Nephron progenitor cell (in vitro differentiated cells): ENCODE measurements at regions not wholly inside any gene's neighbourhood (a gene's known extent, or its start where the extent isn't known, plus 50 kb on each side); places are given as distances from the start of the nearest gene placed in this dataset.

Source experiments
- DNase-seq: peaks from one replicate; pipeline ENCODE4 v3.0.0; 2021
- H3K27ac Mint-ChIP-seq: 2 replicates; pipeline ENCODE4 v1.8.0; 2021; ENCODE audit warnings: mild to moderate bottlenecking, moderate library complexity, mixed read lengths
- H3K27me3 Mint-ChIP-seq: 2 replicates; pipeline ENCODE4 v1.8.0; 2021; ENCODE audit warnings: mild to moderate bottlenecking, low read depth, mixed read lengths; ENCODE audit not compliant: poor library complexity
- H3K36me3 Mint-ChIP-seq: 2 replicates; pipeline ENCODE4 v1.8.0; 2021; ENCODE audit warnings: low read depth, mixed read lengths
- H3K4me1 Mint-ChIP-seq: 2 replicates; pipeline ENCODE4 v1.8.0; 2021; ENCODE audit warnings: mixed read lengths
- H3K4me3 Mint-ChIP-seq: 2 replicates; pipeline ENCODE4 v1.8.0; 2021; ENCODE audit warnings: mild to moderate bottlenecking, moderate library complexity, mixed read lengths
- H3K9me3 Mint-ChIP-seq: 2 replicates; pipeline ENCODE4 v1.8.0; 2021; ENCODE audit warnings: mild to moderate bottlenecking, moderate library complexity, mixed read lengths
- CTCF ChIP-seq: fragments of 200-600 bp; sonication (generic); IDR thresholded peaks from 2 replicates; pipeline ENCODE4 v1.5.0; 2021; ENCODE audit warnings: antibody characterized with exemption

- DNase-seq, result no peak
- Mint-ChIP-seq H3K4me1 (no peaks in the 10 kb centered on the region), H3K27ac (no peak overlapping the region)
Observed at GRCh38 chr5:84568171-84568570, 183.5 kb upstream of the EDIL3 start.

GRCh38 chr5:84565866-84566265 is 181.2 kb upstream of the EDIL3 start:
- Mint-ChIP-seq H3K27me3 (peaks cover 3% of the 10 kb centered on the region), H3K4me3 (no peak overlapping the region), H3K4me1 (no peaks in the 10 kb centered on the region), H3K27ac (no peak overlapping the region), H3K9me3 (no peaks in the 10 kb centered on the region), H3K36me3 (no peaks in the 10 kb centered on the region)
- no peak for TF ChIP-seq CTCF
- no peak for DNase-seq

More at GRCh38 chr5:84568171-84568570, 183.5 kb upstream of the EDIL3 start:
- H3K27me3 Mint-ChIP-seq, result peaks cover 3% of the 10 kb centered on the region
- no peak overlapping the region for H3K4me3 Mint-ChIP-seq
- no peaks in the 10 kb centered on the region for H3K36me3 Mint-ChIP-seq
- H3K9me3 Mint-ChIP-seq, result no peaks in the 10 kb centered on the region
- no peak for TF ChIP-seq CTCF

- peaks cover 3% of the 10 kb centered on the region for H3K27me3 Mint-ChIP-seq
- DNase-seq, result no peak
- TF ChIP-seq CTCF, result no peak
- H3K36me3 Mint-ChIP-seq, result no peaks in the 10 kb centered on the region
- H3K4me1 Mint-ChIP-seq, result no peaks in the 10 kb centered on the region
- H3K9me3 Mint-ChIP-seq, result no peaks in the 10 kb centered on the region
- no peak overlapping the region for H3K27ac Mint-ChIP-seq
- H3K4me3 Mint-ChIP-seq, result no peak overlapping the region
Observed at GRCh38 chr5:84564321-84565075, 179.8 kb upstream of the EDIL3 start.

- Mint-ChIP-seq H3K4me3 (no peak overlapping the region), H3K27me3 (no peaks in the 10 kb centered on the region), H3K36me3 (no peaks in the 10 kb centered on the region), H3K27ac (no peak overlapping the region), H3K9me3 (no peaks in the 10 kb centered on the region), H3K4me1 (no peaks in the 10 kb centered on the region)
- no peak for DNase-seq
- no peak for TF ChIP-seq CTCF
Observed at GRCh38 chr5:84550222-84550621, 165.5 kb upstream of the EDIL3 start.

GRCh38 chr5:84549054-84549453 is 164.4 kb upstream of the EDIL3 start:
- no peak for DNase-seq
- no peaks in the 10 kb centered on the region for H3K9me3 Mint-ChIP-seq
- H3K27ac Mint-ChIP-seq, result no peak overlapping the region
- no peaks in the 10 kb centered on the region for H3K36me3 Mint-ChIP-seq
- no peaks in the 10 kb centered on the region for H3K4me1 Mint-ChIP-seq
- no peak for TF ChIP-seq CTCF
- H3K27me3 Mint-ChIP-seq, result no peaks in the 10 kb centered on the region
- no peak overlapping the region for H3K4me3 Mint-ChIP-seq

GRCh38 chr5:84546686-84547085 is 162.0 kb upstream of the EDIL3 start:
- Mint-ChIP-seq H3K4me3 (no peak overlapping the region), H3K27ac (no peak overlapping the region), H3K36me3 (no peaks in the 10 kb centered on the region), H3K27me3 (no peaks in the 10 kb centered on the region), H3K4me1 (no peaks in the 10 kb centered on the region), H3K9me3 (no peaks in the 10 kb centered on the region)
- DNase-seq, result no peak
- no peak for TF ChIP-seq CTCF
